Activated T-helper 1 cell treated with anti-CD3 and anti-CD28 coated beads, Interleukin-2, amount 50 U/mL, for 16 hours (primary cell): ENCODE measurements at regions not wholly inside any gene's neighbourhood (a gene's known extent, or its start where the extent isn't known, plus 50 kb on each side); places are given as distances from the start of the nearest gene placed in this dataset.

ENCODE experiments used
- DNase-seq, 2 donors: peaks; one replicate each; pipeline ENCODE4 v3.0.0-alpha.2; 2020; ENCODE audit warnings: low read depth in 1 of 2, low spot score in 1 of 2

DNA sequence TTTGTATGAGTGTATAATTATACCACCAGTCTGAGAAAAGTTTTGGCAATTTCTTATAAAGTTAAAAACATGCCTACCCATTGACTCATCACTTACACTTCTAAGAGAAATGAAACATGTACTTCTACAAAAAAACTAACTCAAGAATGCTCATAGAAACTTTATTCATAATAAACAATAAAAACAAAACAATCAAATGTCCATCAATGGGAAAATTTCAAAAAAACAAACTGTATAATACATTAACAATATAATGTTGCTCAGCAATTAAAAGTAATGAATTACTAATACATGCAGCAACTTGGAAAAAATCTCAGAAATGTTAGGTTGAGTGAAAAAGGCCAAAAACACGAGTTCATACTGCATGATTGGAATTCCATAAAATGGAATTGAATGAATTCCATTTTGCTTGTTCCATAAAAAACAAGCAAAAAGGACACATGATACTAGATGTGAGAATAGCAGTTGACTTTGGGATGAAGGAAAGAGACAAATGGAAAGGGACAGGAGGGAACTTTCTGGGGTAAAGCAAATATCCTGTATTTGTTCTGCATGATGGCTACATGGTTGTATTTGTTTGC is 726.6 kb downstream of the RFPL4B start:
- no peak for DNase-seq

DNA sequence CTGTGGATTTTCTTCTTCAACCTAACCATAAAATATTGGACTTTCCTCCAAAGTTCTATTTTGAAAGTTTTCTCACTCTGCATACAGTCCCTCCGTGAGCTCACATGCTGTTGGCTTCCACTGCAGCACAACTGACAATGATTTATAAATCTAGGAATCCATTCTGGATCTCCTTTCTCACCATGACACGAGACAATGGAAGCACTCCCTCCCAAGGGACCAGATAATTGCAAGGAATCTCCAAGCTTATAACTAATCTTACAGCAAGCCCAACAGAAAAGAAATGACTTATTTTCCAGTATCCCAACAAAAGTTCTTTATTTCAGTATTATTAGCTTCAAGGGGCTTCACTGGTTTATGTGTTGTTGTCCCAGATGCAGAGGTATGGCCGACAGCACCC is 729.0 kb downstream of the RFPL4B start:
- no peak for DNase-seq

DNA sequence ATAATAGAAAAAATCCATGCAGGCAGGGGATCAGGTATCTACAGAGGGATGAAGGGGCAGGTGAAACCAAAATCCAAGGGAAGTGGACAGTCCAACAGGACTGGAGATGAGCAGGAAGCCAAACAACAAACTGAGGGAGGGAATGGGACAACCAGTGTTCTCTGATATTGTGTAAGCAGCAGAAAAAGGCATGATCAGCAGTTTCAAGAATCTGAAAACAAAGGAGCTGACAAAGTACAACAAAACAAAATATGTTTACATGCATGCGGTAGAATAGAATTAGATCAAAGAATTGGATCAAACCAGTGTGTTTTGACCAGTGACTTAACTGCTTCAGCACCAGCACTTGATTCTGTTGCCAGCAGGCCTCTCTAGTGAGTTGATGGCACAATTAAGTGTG is 729.7 kb downstream of the RFPL4B start:
- no peak for DNase-seq

DNA sequence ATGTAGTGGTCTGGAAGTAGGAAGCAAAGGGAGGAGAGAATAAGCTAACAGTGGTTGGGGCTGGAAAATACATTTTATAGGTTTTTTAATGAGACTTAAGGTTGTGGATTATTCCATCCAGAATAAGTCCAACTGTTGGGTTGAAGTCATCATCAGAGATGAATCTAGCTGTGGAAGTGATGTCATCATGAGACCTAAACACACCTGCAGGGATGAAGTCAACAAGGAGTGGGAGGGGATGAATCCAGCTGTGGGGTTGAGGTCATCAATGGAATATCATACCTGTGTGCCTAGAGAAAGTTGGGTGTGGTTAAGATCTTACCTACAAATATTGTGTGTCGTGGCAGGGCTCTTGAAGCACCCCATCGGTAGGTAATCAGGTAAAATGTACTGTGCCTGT is 730.7 kb downstream of the RFPL4B start:
- no peak for DNase-seq

DNA sequence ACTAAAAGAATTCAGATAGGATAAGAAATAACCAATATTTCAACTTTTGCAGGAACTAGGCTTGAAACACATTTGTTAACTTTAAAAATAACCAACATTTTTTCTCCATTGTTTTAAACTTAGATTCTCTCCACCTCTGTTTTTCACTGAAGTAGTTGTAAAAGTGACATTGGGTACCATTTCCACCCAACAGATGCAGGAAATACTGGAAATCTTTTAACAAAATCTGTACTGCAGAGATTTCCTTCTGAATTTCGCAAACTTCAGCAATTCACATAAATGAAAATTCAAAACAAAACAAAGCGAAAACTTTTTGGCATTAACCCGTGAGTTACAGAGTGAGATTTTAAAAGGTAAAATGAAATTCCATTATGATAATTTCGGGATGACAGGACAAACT is 731.7 kb downstream of the RFPL4B start:
- DNase-seq: no peak

DNA sequence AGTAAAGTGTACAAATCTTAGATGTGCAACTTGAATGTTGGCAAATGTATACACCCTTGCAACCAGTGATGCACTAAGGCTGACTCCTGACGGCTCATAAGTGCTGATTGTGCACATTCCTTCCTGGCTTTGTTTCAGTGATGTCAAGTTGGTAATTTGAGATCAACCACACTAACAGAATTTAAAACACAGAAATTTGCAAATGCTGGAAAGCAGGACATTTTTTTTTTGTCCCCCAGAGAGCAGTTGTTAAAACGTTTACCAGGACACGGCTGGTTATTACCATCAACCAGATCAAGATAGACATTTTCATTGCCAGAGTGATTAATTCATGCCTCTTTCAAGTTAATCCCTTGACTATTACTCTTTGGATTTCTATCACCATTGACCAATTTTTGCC is 735.6 kb downstream of the RFPL4B start:
- DNase-seq: no peak

DNA sequence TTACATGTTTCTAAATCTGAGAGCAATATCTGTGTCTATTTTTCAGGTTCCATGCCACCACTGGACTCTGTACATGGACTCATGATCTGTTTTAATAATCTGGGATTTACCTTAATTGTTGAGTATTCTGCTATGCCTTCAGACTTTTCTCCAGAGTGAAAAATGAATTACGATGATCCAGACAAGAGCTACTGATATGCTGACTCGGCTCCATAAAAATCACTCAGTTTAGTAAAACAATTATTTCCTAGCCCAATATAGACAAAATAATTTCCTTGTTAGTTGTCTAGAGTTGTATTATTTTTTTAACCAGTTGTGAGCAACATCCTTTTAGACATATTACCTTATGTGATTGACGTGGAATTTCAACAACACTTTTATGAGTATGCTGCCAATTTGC is 736.8 kb downstream of the RFPL4B start:
- no peak for DNase-seq

DNA sequence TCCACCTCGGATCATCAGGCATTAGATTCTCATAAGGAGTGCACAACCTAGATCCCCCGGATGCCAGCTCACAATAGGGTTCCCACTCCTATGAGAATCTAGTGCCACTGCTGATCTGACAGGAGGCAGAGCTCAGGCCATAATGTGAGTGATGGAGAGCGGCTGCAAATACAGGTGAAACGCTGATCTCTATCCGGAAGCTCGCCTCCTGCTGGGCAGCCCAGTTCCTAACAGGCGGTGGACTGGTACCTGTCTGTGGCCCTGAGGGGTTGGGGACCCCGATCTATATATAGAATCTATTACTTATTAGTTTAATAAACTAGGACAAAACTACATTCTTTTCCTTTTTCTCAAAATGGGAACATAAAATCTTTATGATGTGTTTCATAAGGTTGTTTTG is 741.9 kb downstream of the RFPL4B start:
- DNase-seq: no peak

DNA sequence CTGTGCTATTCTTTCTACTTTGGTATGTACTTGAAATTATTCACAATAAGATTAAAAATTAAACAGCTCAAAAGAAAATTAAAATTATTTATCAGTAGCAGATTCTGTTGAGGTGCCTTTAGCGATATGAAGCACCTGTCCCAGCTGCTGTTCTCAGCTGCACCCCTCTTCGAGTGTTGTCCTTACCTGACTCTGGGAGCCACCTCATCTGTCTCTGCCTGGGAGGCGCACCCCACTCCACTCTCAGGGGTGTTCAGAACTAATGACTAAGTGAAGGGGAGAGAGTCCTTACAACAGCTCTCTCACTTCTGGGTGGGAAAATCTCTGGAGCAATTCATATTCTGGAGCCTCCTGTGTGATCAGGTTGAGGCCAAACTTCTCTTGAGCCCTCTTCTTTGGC is 745.7 kb downstream of the RFPL4B start:
- DNase-seq: no peak

DNA sequence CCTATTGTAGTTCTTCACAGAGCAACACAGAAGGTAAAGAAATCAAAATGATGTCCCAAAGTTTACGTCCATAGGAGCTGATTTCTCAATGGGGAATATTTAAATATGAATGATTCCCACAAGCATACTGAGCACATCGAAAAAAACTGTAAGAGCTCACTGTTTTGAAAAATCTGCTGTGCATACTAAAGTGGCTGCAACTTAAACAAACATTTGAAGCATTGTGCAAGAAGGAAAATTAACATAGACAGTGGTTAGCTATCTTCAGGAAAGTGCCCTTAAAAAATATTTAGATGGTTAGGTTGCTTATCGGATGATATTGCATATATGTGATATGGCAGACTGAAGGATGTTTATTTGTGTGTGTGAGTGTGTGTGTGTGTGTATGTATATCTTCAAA is 747.6 kb downstream of the RFPL4B start:
- no peak for DNase-seq

DNA sequence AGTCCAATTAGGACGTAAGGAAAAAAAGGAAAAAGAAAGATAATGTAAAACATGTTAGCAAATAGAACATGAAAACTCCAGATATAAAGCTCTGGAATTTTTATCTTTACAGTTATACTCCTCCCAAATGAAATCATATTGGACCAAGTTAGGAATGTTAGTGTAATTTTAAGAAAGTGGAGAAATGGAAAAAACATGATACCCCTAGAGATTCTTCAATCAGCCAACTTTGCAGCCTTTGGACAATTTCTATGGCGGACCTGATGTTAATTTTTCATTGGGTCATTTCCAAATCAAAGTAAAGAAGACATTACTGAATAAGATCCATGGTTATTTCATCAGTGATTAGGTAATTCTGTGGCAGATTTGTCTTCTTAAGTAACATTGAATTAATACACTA is 748.7 kb downstream of the RFPL4B start:
- no peak for DNase-seq

DNA sequence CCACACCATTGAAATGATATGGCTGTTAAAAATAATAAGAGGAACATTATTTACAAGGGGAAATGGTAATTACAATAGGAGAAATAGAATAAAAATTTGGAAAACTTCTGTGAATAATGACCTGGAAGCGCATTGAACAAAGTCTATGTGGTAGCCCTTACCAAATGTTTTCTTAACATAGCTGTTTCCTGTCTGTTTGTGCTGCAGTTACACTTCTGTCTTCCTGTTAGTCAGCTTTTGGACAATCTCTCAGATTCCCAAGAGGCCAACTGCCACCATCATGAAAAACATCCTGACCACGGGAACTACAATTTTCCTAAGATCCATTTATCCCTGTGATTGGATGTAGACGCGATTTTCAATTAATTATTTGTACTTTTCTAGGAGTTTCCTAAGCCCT is 754.4 kb upstream of the MARCKS start:
- no peak for DNase-seq

DNA sequence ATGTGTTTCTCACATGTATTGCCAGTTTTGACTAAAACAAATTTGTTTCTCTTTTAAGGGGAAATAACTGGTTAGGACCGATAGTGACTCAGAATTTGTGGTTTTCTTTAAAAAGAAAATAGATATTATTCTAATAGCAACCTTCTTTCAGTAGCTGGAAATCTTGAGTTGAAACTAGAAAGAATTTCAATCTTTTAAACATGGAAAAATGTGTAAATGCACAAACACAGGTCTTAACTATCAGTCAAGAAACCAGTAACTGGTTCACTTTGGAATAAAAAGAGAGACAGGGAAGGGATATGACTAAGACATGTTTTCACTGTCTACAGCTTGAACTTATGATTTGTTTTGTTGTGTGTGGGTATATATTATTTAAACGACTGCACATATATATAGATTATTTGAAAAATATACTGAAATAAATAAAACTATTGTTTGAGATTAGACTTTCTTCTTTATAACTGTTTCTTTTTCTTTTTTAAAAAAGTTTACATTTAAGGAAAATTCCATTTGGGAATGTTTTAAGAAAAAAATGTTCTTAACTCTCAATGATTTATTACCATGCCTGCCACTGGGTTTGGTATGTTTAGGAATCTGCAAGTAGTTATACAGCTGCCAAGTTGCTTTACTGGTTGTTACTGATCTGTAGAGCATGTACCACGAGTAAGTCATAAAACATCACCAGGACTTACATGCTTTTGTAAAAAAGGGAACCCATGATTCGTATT is 753.3 kb upstream of the MARCKS start:
- no peak for DNase-seq

DNA sequence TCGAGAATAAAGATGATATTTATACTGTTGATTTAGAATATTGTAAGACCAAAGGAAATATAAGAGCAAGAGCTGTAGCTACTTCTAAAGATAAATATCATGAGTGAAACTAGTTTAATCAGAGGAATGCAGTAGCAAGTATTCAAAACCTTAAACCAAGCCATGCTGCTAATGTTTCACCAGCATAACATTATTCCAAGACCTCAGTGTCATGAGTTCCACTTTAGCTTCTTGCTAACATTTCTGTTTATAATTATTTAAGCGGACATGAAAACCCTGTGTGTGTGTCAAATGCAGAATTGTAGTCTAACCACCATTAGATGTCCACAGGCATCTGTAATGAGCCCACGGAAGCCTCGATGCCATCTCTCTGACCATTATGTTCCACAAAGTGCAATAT is 752.6 kb upstream of the MARCKS start:
- no peak for DNase-seq

DNA sequence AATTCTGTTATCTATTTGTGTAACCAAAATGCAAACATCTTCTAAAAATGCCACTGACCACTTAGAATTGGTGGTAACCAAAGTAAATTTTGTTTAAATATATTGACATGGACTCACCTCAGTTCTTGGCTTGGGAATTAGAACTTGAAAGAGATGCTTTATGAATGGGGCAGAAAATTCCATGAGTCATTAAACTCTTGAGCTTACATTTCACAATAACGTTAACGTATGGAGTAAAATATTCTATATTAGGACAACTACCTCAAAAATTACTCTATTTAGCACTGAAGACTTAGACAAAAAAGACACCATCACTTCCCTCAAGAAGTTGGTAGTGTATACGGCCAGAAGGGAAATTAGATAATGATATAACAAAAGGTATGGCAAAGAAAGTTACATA is 752.2 kb upstream of the MARCKS start:
- no peak for DNase-seq

DNA sequence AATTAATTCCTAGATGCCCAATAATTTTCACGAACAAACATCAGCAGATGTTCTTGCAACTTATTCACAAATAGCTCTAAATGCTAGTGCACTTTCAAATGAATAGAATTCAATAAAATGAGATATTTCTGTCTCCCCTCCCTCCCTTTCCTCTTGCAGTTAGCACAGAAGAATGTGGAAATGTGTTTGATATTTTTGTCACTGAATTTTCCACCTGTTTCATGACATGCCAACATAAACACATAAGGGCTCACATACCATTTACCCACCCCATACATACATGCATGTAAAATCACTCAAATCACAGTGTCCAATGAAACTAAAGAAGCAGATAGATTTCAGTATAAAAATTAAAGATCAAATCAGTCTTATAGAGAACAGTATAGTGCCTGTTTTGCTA is 746.9 kb upstream of the MARCKS start:
- DNase-seq: no peak

DNA sequence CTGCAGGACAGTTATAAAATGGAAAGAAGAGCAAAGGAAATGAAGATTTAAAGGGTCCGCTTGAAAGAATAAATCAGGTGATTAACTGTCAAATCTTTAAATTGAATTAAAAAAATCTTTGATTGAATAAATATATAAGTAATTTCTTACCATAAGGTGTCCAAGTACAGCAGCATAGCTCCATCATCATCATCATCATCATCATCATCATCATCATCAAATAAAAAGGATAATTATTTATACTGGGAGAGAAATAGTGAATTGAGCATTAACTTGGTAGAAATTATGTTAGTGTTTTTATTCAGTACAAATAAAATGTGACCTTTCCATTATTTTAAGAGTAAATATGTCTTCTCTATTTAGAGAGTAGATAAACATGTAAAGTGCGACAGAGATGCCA is 745.6 kb upstream of the MARCKS start:
- no peak for DNase-seq

DNA sequence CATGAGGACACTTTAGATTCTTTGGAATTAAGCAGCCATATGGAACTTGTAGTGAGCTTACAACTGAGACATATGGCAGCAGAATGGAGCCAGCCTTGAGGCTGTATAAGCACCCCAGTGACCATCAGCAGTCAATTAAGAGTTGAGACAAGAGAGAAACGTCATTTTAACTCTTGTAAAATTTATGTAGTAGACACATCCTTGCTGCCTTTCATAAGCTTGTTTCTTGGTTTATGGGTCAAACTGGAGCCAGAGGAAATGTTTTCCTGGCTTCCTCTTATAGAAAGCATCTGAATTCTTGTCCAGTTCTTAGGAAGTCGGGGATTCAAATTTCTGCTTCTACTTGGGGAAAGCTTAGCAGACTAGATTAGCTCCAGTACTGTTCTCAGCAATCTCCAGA is 745.1 kb upstream of the MARCKS start:
- DNase-seq: no peak

DNA sequence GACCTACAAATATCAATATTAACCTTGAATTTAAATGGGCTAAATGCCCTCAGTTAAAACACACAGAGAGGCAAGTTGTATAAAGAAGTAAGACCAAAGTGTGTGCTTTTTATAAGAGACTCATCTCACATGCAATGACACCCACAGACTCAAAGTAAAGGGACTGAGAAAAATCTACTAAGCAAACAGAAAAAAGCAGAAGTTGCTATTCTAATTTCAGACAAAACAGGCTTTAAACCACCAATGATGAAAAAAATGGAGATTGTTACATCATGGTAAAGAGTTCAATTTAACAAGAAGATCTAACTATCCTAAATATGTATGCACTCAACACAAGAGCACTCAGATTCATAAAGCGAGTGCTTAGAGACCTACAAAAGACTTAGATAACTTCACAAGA is 741.9 kb upstream of the MARCKS start:
- no peak for DNase-seq

DNA sequence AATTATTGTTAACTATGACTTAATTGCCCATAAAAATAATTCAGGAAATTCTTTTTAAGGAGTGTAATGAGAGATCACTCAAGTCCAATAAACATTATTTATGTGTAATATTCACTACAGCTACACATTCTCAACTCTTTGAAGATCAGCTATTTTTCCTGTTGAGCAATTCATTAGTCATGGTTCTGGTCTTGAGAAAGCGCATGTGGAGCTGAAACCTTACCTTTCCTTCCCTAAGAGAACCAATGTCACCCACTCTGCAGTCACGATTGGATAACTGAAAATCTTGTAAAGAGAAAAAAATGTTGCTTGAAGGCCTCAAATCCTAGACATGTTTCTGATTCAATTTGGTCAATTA is 736.9 kb upstream of the MARCKS start:
- no peak for DNase-seq

DNA sequence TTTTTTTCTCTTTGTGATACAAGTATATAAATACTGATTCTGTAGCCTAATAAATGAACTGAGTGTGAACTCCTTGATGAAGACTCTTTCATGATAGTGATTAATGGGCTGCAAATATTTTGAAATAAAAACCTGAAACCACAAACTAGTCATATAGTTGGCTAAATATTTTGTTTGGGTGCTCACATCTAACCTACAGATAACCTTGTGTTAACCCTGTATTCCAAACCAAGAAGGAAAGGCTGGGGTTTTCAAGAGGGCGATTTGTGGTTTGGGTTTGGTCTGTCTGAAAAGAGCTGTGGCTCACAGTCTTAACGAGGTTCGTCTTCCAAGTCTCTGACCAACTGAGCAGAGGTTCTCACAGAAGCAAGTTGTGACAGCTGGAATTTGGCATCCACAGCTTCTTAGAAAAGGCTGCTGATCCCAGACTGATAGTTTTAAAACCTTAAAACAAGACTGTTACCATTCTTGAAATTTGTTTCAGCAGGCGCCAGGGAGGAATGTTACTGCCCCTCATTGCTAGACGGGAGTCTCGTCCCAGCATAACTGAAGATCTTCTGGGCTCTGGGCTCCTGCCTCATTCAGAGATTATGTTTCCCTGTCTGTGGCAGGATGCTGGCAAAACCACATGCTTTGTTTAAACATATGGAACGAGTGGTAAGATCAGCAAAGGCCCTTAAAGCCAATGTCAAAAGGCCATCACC is 736.4 kb upstream of the MARCKS start:
- DNase-seq: no peak

DNA sequence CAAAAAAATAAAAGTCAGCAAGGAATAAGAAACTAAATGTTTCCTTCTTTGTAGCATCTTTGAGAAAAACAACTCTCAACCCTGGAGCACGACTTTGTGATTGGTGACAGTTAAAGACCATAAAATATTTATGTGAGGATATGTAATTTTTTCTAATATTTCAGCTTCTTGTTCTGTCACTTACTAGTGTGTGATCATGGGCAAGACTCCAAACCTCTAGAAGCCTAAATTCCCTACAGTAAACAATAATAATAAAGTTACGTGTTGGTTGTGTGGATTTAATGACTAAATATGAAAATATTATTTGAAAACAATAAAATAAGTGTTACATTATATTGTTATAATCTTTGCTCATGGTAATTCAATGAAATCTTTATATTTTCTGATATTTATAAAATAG is 735.6 kb upstream of the MARCKS start:
- DNase-seq: no peak

DNA sequence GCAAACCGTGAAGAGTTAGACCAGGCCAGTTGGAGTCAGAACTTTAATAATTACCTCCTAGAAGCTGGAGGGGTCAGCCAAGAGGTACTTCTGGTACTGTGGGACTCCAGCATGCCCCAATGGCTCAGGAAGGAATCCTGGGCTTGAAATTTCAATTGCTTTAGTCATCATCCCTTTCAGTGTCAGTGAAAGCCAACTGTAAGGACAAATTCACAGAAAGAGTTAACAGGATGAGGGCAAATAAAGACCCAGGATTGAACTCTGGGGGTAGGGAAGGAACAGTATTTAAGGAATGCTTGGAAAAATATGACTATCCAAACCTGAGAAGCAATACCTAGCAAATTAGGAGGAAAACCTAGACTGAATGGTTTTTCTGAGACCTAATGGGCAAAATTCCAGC is 735.1 kb upstream of the MARCKS start:
- no peak for DNase-seq
